Heart right ventricle (tissue), 16 donors: ENCODE measurements at regions not wholly inside any gene's neighbourhood (a gene's known extent, or its start where the extent isn't known, plus 50 kb on each side); places are given as distances from the start of the nearest gene placed in this dataset.
"Not testable (repeated sequence)": the region's sequence is repeated elsewhere in the genome, so short reads cannot be mapped to it uniquely, and the experiment has no call there.

Experiments used
- ATAC-seq, 8 donors: fragments of 200-7000 bp; cut with Tn5 transposase; one replicate each; pipeline ENCODE4 v1.9.1; 2020; ENCODE audit warnings: mild to moderate bottlenecking in 8 of 8, moderate library complexity in 8 of 8, moderate number of reproducible peaks in 1 of 8
- DNase-seq, 2 donors: peaks; one replicate each; pipeline ENCODE4 v3.0.0-alpha.2; 2020
- H3K27ac ChIP-seq, 10 donors: fragments of 200-600 bp; sonication (generic) in 2 of 10; one replicate each; pipeline versions ENCODE4 v1.5.0 to v1.8.0; 2020 to 2022; ENCODE audit warnings: mild to moderate bottlenecking in 3 of 10
- H3K27me3 ChIP-seq, 7 donors: fragments of 200-600 bp; one replicate each; pipeline ENCODE4 v1.8.0; 2021 to 2022; ENCODE audit warnings: mild to moderate bottlenecking in 2 of 7
- H3K36me3 ChIP-seq, 9 donors: fragments of 200-600 bp; sonication (generic) in 1 of 9; one replicate each; pipeline versions ENCODE4 v1.5.0 to v1.8.0; 2020 to 2022; ENCODE audit warnings: mild to moderate bottlenecking in 2 of 9
- H3K4me1 ChIP-seq, 9 donors: fragments of 200-600 bp; sonication (generic) in 1 of 9; one replicate each; pipeline versions ENCODE4 v1.5.0 to v1.8.0; 2020 to 2022; ENCODE audit warnings: mild to moderate bottlenecking in 4 of 9
- H3K4me3 ChIP-seq, 10 donors: fragments of 200-600 bp; sonication (generic) in 2 of 10; one replicate each; pipeline versions ENCODE4 v1.5.0 to v1.8.0; 2020 to 2022; ENCODE audit warnings: mild to moderate bottlenecking in 7 of 10, moderate library complexity in 2 of 10
- H3K9me3 ChIP-seq, 11 donors: fragments of 200-600 bp in 10 of 11; sonication (generic) in 2 of 11; one replicate each; pipeline versions ENCODE4 v1.5.0 to v1.8.0; 2013 to 2022; ENCODE audit warnings: mild to moderate bottlenecking in 2 of 11, control low read depth in 1 of 11, moderate library complexity in 1 of 11
- WGBS, 2 donors: extraction: QIAGEN DNeasy Blood & Tissue Kit; methylation state at CpG; one replicate each; pipeline ENCODE4 v1.1.7; 2013; ENCODE audit warnings: inconsistent platforms in 1 of 2; 5-methylcytosine and 5-hydroxymethylcytosine counted together
- intact Hi-C, 10 donors: fragments of 100-400 bp; cut with DNase I; formaldehyde crosslinking; loops; one replicate each; pipeline versions ENCODE4 v1.11.1 to v1.14.2; 2022
- TF ChIP-seq, protein P1 (sequence below), 9 donors: fragments of 200-600 bp; sonication (generic) in 2 of 9; IDR thresholded peaks; one replicate each; pipeline versions ENCODE4 v1.5.0 to v1.8.0; 2021 to 2022; ENCODE audit warnings: antibody characterized with exemption in 9 of 9, mild to moderate bottlenecking in 5 of 9, moderate library complexity in 1 of 9
- donor health status: Arrhythmogenic right ventricular cardiomyopathy.
- donor health status: ischemic (EF 13 %, LVEDD 7.1; RV severe dilation, severe dysfunction).
- donor health status: healthy with polysubstance abuse.
- donor health status: DM: no; HTN: yes; CAD: no.
- donor health status: DM: no; HTN: no; CAD: no.
- donor health status: ischemic (EF 25% LVEDD 6.9; RV normal size, moderate dysfunction).
- donor health status: ischemic (EF 25% LVEDD 5.7; RV mildly dilated, moderate dysfunction).
- donor health status: healthy.
- donor health status: DM: yes; HTN: yes; CAD: no.
- donor health status: Ischemic cardiomyopathy.
- donor health status: ischemic (EF 35%, LVEDD 5.7; RV mildly dilated, moderate dysfunction).
- donor health status: nonischemic (EF 11% LVEDD 7.7; RV severe dilation, severe dysfunction).
- donor health status: DM: yes; HTN: yes; CAD: no.
- donor health status: PGD.
- donor health status: ischemic (EF 29% LVEDD 5.4; RV normal size, mild dysfunction).
- donor health status: nonischemic (EF 23%, LVEDD 6.1; RV moderate dilation, normal function).

DNA sequence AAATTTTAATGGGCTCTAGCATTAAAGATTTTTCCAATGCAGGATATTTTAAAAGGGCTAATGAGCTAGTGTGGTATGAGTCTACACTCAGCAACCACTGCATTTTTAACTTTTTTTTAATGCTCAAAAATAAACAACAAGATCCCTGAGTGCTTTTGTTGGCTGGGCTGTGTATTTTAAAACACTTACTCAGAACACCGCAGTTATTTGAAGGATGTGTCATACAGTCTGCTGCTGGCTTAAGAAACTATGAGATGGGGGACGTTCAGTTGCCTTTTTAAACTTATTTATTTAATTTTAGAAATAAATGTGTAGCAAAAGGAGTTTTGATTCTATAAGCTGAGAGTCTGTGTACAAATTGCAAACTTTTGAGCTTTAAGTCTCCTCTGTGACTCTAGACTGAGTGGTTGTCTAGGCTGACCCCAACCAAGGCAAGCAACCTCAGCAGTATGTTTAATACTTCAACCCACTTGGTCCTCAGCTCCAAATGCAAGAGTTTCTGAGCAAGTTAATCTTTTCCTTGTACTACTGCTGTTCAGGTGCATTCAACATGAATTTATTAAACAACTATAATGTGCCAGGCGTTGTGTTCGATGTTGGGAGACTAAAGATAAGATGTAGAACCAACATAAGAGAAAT lies 278.6 kb upstream of the DIPK2B start:
- no peaks in the 10 kb centered on the region for H3K4me1 ChIP-seq
- no peaks in the 10 kb centered on the region for H3K36me3 ChIP-seq
- no peak overlapping the region for H3K4me3 ChIP-seq
- no peak overlapping the region for H3K27ac ChIP-seq
- no peak for DNase-seq
- H3K27me3 ChIP-seq = peaks cover 0 to 12% (median 0%) of the 10 kb centered on the region in 7 donors
- TF ChIP-seq, protein P1, sequence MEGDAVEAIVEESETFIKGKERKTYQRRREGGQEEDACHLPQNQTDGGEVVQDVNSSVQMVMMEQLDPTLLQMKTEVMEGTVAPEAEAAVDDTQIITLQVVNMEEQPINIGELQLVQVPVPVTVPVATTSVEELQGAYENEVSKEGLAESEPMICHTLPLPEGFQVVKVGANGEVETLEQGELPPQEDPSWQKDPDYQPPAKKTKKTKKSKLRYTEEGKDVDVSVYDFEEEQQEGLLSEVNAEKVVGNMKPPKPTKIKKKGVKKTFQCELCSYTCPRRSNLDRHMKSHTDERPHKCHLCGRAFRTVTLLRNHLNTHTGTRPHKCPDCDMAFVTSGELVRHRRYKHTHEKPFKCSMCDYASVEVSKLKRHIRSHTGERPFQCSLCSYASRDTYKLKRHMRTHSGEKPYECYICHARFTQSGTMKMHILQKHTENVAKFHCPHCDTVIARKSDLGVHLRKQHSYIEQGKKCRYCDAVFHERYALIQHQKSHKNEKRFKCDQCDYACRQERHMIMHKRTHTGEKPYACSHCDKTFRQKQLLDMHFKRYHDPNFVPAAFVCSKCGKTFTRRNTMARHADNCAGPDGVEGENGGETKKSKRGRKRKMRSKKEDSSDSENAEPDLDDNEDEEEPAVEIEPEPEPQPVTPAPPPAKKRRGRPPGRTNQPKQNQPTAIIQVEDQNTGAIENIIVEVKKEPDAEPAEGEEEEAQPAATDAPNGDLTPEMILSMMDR (IDR thresholded peaks at IDR 0.05) = no peak
- ATAC-seq = no peak
- 81 to 89% methylated on average over 4 of the region's 4 CpGs for WGBS, 2 donors
- intact Hi-C loops = no loop called here
- peaks cover 0 to 3% (median 0%) of the 10 kb centered on the region in 11 donors for H3K9me3 ChIP-seq

DNA sequence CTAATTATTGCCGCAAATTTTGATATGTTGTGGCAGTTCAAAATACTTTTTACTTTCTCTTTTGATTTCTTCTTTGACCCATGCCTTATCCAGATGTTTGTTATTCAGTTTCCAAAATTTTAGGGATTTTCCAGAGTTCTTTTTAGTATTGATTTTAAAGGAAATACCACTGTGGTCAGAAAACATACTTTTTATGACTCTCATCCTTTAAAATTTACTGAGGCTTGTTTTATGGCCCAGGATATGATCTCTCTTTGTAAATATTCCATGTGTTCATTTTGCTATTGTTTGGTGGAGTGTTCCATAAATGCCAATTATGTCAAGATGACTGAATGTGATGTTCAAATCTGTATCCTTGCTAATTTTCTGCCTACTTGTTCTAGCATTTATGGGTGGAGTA lies 272.3 kb upstream of the DIPK2B start:
- WGBS, 2 donors = 65 to 85% methylated on average over 1 of the region's 1 CpG

DNA sequence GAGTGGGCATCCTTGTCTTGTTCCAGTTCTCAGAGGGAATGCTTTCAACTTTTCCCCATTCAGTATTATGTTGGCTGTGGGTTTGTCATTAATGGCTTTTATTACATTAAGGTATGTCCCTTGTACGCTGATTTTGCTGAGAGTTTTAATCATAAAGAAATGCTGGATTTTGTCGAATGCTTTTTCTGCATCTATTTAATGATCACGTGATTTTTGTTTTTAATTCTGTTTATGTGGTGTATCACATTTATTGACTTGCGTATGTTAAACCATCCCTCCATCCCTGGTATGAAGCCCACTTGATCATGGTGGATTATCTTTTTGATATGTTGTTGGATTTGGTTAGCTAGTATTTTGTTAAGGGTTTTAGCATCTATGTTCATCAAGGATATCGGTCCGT lies 266.9 kb upstream of the DIPK2B start:
- ATAC-seq, H3K36me3 ChIP-seq, H3K27me3 ChIP-seq, DNase-seq, H3K4me1 ChIP-seq, intact Hi-C loops, H3K4me3 ChIP-seq, H3K27ac ChIP-seq: not testable (repeated sequence)
- 93 to 96% methylated on average over 6 of the region's 6 CpGs for WGBS, 2 donors
- H3K9me3 ChIP-seq = peaks cover 0 to 10% (median 0%) of the 10 kb centered on the region in 11 donors

More for the DNA sequence above, 272.3 kb upstream of the DIPK2B start:
- DNase-seq (no peak), ATAC-seq (no peak)
- Histone ChIP-seq H3K4me1 (no peaks in the 10 kb centered on the region), H3K4me3 (no peak overlapping the region), H3K36me3 (no peaks in the 10 kb centered on the region), H3K9me3 (no peaks in the 10 kb centered on the region), H3K27ac (no peak overlapping the region), H3K27me3 (peaks cover 0 to 6% (median 0%) of the 10 kb centered on the region in 7 donors)
- intact Hi-C loops = no loop called here
- TF ChIP-seq, protein P1 (IDR thresholded peaks at IDR 0.05) = no peak

DNA sequence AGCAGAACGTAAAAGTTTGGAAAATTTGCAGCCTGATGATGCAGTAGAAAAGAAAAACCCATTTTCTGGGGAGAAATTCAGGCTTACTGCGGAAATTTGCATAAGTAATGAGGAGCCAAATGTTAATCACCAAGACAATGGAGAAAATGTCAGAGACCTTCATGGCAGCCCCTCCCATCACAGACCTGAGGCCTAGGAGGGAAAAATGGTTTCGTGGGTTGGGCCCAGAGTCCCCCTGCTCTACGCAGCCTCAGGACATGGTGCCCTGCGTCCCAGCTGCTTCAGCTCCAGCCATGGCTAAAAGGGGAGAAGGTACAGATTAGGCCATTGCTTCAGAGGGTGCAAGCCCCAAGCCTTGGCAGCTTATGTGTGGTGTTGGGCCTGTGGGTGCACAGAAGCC lies 255.1 kb upstream of the DIPK2B start:
- H3K9me3 ChIP-seq, DNase-seq, H3K4me1 ChIP-seq, H3K27ac ChIP-seq, intact Hi-C loops, H3K36me3 ChIP-seq, ATAC-seq, H3K4me3 ChIP-seq: not testable (repeated sequence)
- peaks cover 0 to 14% (median 0%) of the 10 kb centered on the region in 7 donors for H3K27me3 ChIP-seq
- 94 to 96% methylated on average over 4 to 5 of the region's 5 CpGs for WGBS, 2 donors

DNA sequence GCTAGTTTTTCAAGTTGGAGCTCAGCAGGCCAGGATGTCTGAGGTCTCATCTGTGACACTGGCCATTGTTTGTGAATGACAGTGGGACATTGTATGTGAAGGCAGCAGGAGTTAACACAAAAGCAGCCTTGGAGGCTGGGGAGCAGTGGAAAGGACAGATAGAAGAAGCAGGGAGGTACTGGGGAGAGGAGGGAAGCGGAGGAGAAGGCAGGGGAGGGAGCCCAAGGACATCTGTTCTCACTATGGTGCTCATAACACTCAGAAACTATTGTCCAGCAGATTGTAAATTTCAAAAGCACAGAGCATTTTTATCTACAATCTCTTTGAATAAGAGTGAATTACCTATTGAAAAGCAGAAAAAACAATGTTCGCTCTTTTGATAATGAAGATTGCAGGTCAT lies 253.6 kb upstream of the DIPK2B start:
- no peak for ATAC-seq
- WGBS, 2 donors = 67 to 82% methylated on average over 2 of the region's 2 CpGs
- Histone ChIP-seq H3K36me3 (no peaks in the 10 kb centered on the region), H3K4me1 (no peaks in the 10 kb centered on the region), H3K27me3 (peaks cover 0 to 14% (median 0%) of the 10 kb centered on the region in 7 donors), H3K27ac (no peak overlapping the region), H3K4me3 (no peak overlapping the region), H3K9me3 (peaks cover 0 to 6% (median 0%) of the 10 kb centered on the region in 11 donors)
- intact Hi-C loops = no loop called here
- TF ChIP-seq, protein P1 (IDR thresholded peaks at IDR 0.05) = no peak
- no peak for DNase-seq
